SK-N-SH (cell line): ENCODE measurements at regions not wholly inside any gene's neighbourhood (a gene's known extent, or its start where the extent isn't known, plus 50 kb on each side); places are given as distances from the start of the nearest gene placed in this dataset.

ENCODE experiments used
- CTCF ChIA-PET: fragments of 300-600, 350-600 bp; formaldehyde crosslinking; extraction: SDS; loops from one replicate; lab custom pipeline; 2021; lab: Yijun Ruan, JAX
- POLR2A ChIA-PET: fragments of 350-600 bp; sonication (Branson Sonifier 250); formaldehyde crosslinking; extraction: SDS; loops from one replicate; lab custom pipeline; 2020; ENCODE audit warnings: antibody characterized with exemption, inconsistent platforms; lab: Yijun Ruan, JAX
- DNase-seq: peaks from one replicate; pipeline ENCODE4 v3.0.0; 2012
- H2AFZ ChIP-seq: fragments of 200-600 bp; sonication (generic); 2 replicates; pipeline ENCODE4 v1.8.1; 2016; ENCODE audit warnings: antibody characterized with exemption, mild to moderate bottlenecking, low read depth
- H3F3A ChIP-seq: fragments of 200-600 bp; sonication (generic); replicated peaks from 2 replicates; pipeline ENCODE3; 2016; ENCODE audit warnings: antibody characterized with exemption, mild to moderate bottlenecking; ENCODE audit not compliant: insufficient read depth
- H3K27ac ChIP-seq, 2 experiments: fragments of 200-500 bp in 1 of 2; fragments of 200-600 bp in 1 of 2; sonication (Bioruptor generic) in 1 of 2; sonication (generic), shearing (Covaris generic) in 1 of 2; 2 replicates each; pipeline versions ENCODE4 v1.5.1 to v1.6.1; 2014 to 2016; ENCODE audit warnings: low read depth in 2 of 2, inconsistent platforms in 1 of 2, low read length in 1 of 2, mild to moderate bottlenecking in 1 of 2, mixed read lengths in 1 of 2
- H3K27me3 ChIP-seq: fragments of 200-600 bp; sonication (generic), shearing (Covaris generic); 2 replicates; pipeline ENCODE4 v1.6.1; 2016; ENCODE audit warnings: mixed run types; ENCODE audit not compliant: insufficient read depth
- H3K36me3 ChIP-seq, 2 experiments: fragments of 200-500 bp in 1 of 2; fragments of 200-600 bp in 1 of 2; sonication (Bioruptor generic) in 1 of 2; sonication (generic) in 1 of 2; replicated peaks in 1 of 2; 2 replicates each; pipeline versions ENCODE3 to v1.5.1; 2014 to 2016; ENCODE audit warnings: low read length in 1 of 2, mild to moderate bottlenecking in 1 of 2; ENCODE audit not compliant: insufficient read depth in 2 of 2, control insufficient read depth in 1 of 2
- H3K4me1 ChIP-seq, 2 experiments: fragments of 200-500 bp in 1 of 2; fragments of 200-600 bp in 1 of 2; sonication (Bioruptor generic) in 1 of 2; sonication (generic), shearing (Covaris generic) in 1 of 2; 2 replicates each; pipeline versions ENCODE4 v1.5.1 to v1.6.1; 2014 to 2016; ENCODE audit warnings: low read depth in 1 of 2, low read length in 1 of 2, mixed run types in 1 of 2; ENCODE audit not compliant: insufficient read depth in 2 of 2, control insufficient read depth in 1 of 2
- H3K4me2 ChIP-seq: fragments of 200-600 bp; sonication (generic), shearing (Covaris generic); 2 replicates; pipeline ENCODE4 v1.6.1; 2017; ENCODE audit warnings: mixed run types
- H3K4me3 ChIP-seq, 2 experiments: fragments of 200-500 bp in 1 of 2; fragments of 200-600 bp in 1 of 2; sonication (Bioruptor generic) in 1 of 2; sonication (generic), shearing (Covaris generic) in 1 of 2; 2 replicates each; pipeline versions ENCODE4 v1.5.1 to v1.8.1; 2014 to 2016; ENCODE audit warnings: low read depth in 2 of 2, inconsistent platforms in 1 of 2, low read length in 1 of 2, mild to moderate bottlenecking in 1 of 2, mixed read lengths in 1 of 2, moderate library complexity in 1 of 2
- H3K79me2 ChIP-seq: fragments of 200-600 bp; sonication (generic); 2 replicates; pipeline ENCODE4 v1.8.1; 2017; ENCODE audit warnings: mild to moderate bottlenecking; ENCODE audit not compliant: insufficient read depth
- H3K9ac ChIP-seq: fragments of 200-600 bp; sonication (generic); 2 replicates; pipeline ENCODE4 v1.6.1; 2017; ENCODE audit warnings: mixed run types
- H3K9me2 ChIP-seq: fragments of 200-600 bp; sonication (generic); 2 replicates; pipeline ENCODE4 v1.6.1; 2017; ENCODE audit warnings: mixed run types
- H3K9me3 ChIP-seq: fragments of 200-600 bp; sonication (generic); 2 replicates; pipeline ENCODE4 v1.6.1; 2017; ENCODE audit warnings: mixed run types, mild to moderate bottlenecking, moderate library complexity
- H4K20me1 ChIP-seq: fragments of 200-600 bp; sonication (generic); 2 replicates; pipeline ENCODE4 v1.6.1; 2017; ENCODE audit warnings: mild to moderate bottlenecking, mixed run types; ENCODE audit not compliant: insufficient read depth
- CHD2 ChIP-seq: fragments of 150-350 bp; IDR thresholded peaks from 2 replicates; pipeline ENCODE4 v1.6.1; 2018; ENCODE audit warnings: low read length; ENCODE audit not compliant: partially characterized antibody
- CTCF ChIP-seq: fragments of 200-600 bp; sonication (generic); IDR thresholded peaks from 2 replicates; pipeline ENCODE4 v1.6.1; 2017; ENCODE audit warnings: antibody characterized with exemption, mild to moderate bottlenecking, moderate library complexity
- FOSL2 ChIP-seq: IDR thresholded peaks from 2 replicates; pipeline ENCODE4 v1.4.0; 2012; ENCODE audit warnings: low read depth, mild to moderate bottlenecking, moderate library complexity, borderline replicate concordance
- FOXM1 ChIP-seq: IDR thresholded peaks from 2 replicates; pipeline ENCODE4 v1.4.0; 2012; ENCODE audit warnings: low read depth, mild to moderate bottlenecking
- GABPA ChIP-seq: IDR thresholded peaks from 2 replicates; pipeline ENCODE4 v1.4.0; 2012; ENCODE audit warnings: low read depth, mild to moderate bottlenecking
- IRF3 ChIP-seq: fragments of 150-350 bp; IDR thresholded peaks from 2 replicates; pipeline ENCODE4 v1.6.1; 2016; ENCODE audit warnings: mild to moderate bottlenecking, low read depth, low read length
- JUND ChIP-seq: IDR thresholded peaks from 2 replicates; pipeline ENCODE4 v1.4.0; 2012
- NFIC ChIP-seq: IDR thresholded peaks from 2 replicates; pipeline ENCODE4 v1.4.0; 2012; ENCODE audit warnings: borderline replicate concordance
- POLR2AphosphoS5 ChIP-seq: IDR thresholded peaks from 2 replicates; pipeline ENCODE4 v1.6.1; 2012; ENCODE audit warnings: low read depth, low read length
- RAD21 ChIP-seq: IDR thresholded peaks from 2 replicates; pipeline ENCODE4 v1.6.1; 2012; ENCODE audit warnings: mild to moderate bottlenecking, low read length
- TEAD4 ChIP-seq: IDR thresholded peaks from 2 replicates; pipeline ENCODE4 v1.4.0; 2012; ENCODE audit warnings: mild to moderate bottlenecking, borderline replicate concordance; ENCODE audit not compliant: insufficient read depth
- TF ChIP-seq, protein P1 (sequence below): IDR thresholded peaks from 2 replicates; pipeline ENCODE4 v1.4.0; 2012; ENCODE audit warnings: low read depth, borderline replicate concordance
- TF ChIP-seq, protein P2 (sequence below): IDR thresholded peaks from 2 replicates; pipeline ENCODE4; 2012

GRCh38 chr3:5784690-5785089 is 597.2 kb downstream of the EDEM1 start:
- no peak overlapping the region for H3K4me2 ChIP-seq
- no peaks in the 10 kb centered on the region for H3K27me3 ChIP-seq
- no peaks in the 10 kb centered on the region for H3F3A ChIP-seq
- no peaks in the 10 kb centered on the region for H3K36me3 ChIP-seq
- no peak overlapping the region for H3K4me3 ChIP-seq
- H3K79me2 ChIP-seq, result no peaks in the 10 kb centered on the region
- TF ChIP-seq JUND, result no peak
- no peak for TF ChIP-seq TEAD4
- TF ChIP-seq RAD21, result no peak
- no peak for TF ChIP-seq IRF3
- no peak for TF ChIP-seq FOSL2
- TF ChIP-seq, protein P1, sequence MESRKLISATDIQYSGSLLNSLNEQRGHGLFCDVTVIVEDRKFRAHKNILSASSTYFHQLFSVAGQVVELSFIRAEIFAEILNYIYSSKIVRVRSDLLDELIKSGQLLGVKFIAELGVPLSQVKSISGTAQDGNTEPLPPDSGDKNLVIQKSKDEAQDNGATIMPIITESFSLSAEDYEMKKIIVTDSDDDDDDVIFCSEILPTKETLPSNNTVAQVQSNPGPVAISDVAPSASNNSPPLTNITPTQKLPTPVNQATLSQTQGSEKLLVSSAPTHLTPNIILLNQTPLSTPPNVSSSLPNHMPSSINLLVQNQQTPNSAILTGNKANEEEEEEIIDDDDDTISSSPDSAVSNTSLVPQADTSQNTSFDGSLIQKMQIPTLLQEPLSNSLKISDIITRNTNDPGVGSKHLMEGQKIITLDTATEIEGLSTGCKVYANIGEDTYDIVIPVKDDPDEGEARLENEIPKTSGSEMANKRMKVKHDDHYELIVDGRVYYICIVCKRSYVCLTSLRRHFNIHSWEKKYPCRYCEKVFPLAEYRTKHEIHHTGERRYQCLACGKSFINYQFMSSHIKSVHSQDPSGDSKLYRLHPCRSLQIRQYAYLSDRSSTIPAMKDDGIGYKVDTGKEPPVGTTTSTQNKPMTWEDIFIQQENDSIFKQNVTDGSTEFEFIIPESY, result no peak
- no peak for TF ChIP-seq NFIC
- no peak for TF ChIP-seq FOXM1
- TF ChIP-seq POLR2AphosphoS5, result no peak
- TF ChIP-seq, protein P2, sequence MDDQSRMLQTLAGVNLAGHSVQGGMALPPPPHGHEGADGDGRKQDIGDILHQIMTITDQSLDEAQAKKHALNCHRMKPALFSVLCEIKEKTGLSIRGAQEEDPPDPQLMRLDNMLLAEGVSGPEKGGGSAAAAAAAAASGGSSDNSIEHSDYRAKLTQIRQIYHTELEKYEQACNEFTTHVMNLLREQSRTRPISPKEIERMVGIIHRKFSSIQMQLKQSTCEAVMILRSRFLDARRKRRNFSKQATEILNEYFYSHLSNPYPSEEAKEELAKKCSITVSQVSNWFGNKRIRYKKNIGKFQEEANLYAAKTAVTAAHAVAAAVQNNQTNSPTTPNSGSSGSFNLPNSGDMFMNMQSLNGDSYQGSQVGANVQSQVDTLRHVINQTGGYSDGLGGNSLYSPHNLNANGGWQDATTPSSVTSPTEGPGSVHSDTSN, result no peak
- no peak for TF ChIP-seq GABPA
- TF ChIP-seq CHD2, result no peak
- TF ChIP-seq CTCF, result no peak
- TF ChIP-seq, all 33 proteins: peak for 0
- no peak for DNase-seq
- no peaks in the 10 kb centered on the region for H3K9me3 ChIP-seq
- ChIA-PET POLR2A (no interaction called here), CTCF (no interaction called here)
- no peak overlapping the region for H3K9ac ChIP-seq
- no peaks in the 10 kb centered on the region for H3K9me2 ChIP-seq
- H3K4me1 ChIP-seq, result no peaks in the 10 kb centered on the region
- no peak overlapping the region for H2AFZ ChIP-seq
- no peaks in the 10 kb centered on the region for H4K20me1 ChIP-seq
- H3K27ac ChIP-seq, result no peak overlapping the region
